IPS-18a (cell line): ENCODE measurements at regions not wholly inside any gene's neighbourhood (a gene's known extent, or its start where the extent isn't known, plus 50 kb on each side); places are given as distances from the start of the nearest gene placed in this dataset.
A peak's percentile ranks its signal among the peaks of the same experiment; 100 is the strongest.
"Not testable (repeated sequence)": the region's sequence is repeated elsewhere in the genome, so short reads cannot be mapped to it uniquely, and the experiment has no call there.

Source experiments
- H3K27ac ChIP-seq: one replicate; pipeline ENCODE4 v1.5.1; 2013; ENCODE audit warnings: low read length
- H3K27me3 ChIP-seq: one replicate; pipeline ENCODE4 v1.6.1; 2013; ENCODE audit warnings: mild to moderate bottlenecking, low read length; ENCODE audit not compliant: control insufficient read depth, insufficient read depth
- H3K36me3 ChIP-seq: one replicate; pipeline ENCODE4 v1.6.1; 2013; ENCODE audit warnings: low read depth, low read length; ENCODE audit not compliant: control insufficient read depth
- H3K4me1 ChIP-seq: one replicate; pipeline ENCODE4 v1.6.1; 2013; ENCODE audit warnings: low read depth, low read length; ENCODE audit not compliant: control insufficient read depth
- H3K4me3 ChIP-seq: one replicate; pipeline ENCODE4 v1.5.1; 2013; ENCODE audit warnings: low read length
- H3K9ac ChIP-seq: one replicate; pipeline ENCODE4 v1.6.1; 2013; ENCODE audit warnings: mild to moderate bottlenecking, low read length, moderate library complexity
- H3K9me3 ChIP-seq: one replicate; pipeline ENCODE4 v1.6.1; 2013; ENCODE audit warnings: low read depth, low read length; ENCODE audit not compliant: control insufficient read depth

DNA sequence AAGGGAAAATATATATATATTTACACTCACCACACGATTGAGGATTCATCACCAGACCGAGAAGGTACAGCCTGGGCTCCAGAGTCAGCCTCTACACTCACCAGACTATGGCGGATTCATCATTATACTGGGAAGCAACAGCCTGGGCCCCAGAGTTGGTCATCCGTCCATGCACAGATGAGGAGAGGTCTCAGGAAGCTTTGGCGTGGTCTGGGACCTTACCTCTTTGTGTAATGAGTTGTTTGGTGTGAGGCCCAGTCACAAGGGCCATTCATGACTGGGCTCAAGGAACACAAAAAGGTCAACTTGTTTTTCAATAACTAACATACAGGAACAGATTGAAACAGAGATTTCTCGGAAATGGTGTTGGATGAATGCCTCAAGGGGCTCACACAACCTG lies 926.1 kb downstream of the FAM133A start:
- Histone ChIP-seq H3K4me1 (no peaks in the 10 kb centered on the region), H3K9ac (no peak overlapping the region), H3K36me3 (no peaks in the 10 kb centered on the region), H3K4me3 (no peak overlapping the region), H3K27ac (no peak overlapping the region), H3K9me3 (no peaks in the 10 kb centered on the region), H3K27me3 (no peaks in the 10 kb centered on the region)

DNA sequence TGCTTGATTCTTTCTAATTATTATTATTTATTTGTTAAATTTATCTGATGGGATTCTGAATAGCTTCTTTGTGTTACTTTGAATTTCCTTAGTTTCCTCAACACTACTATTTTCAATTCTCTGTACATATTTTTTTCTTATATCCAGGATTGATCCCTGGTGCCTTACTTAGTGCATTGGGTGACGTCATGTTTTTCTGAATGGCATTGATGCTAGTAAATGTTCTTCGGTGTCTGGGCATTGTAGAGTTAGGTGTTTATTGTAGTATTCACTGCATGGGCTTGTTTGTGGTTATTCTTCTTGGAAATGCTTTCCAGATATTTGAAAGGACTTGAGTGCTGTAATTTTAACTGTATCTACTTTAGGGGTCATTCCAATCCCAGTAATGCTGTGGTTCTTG lies 938.1 kb downstream of the FAM133A start:
- no peaks in the 10 kb centered on the region for H3K4me1 ChIP-seq
- H3K4me3 ChIP-seq, result no peak overlapping the region
- H3K36me3 ChIP-seq, result no peaks in the 10 kb centered on the region
- no peaks in the 10 kb centered on the region for H3K27me3 ChIP-seq
- peaks cover 4% of the 10 kb centered on the region for H3K9me3 ChIP-seq
- no peak overlapping the region for H3K27ac ChIP-seq
- H3K9ac ChIP-seq, result no peak overlapping the region

DNA sequence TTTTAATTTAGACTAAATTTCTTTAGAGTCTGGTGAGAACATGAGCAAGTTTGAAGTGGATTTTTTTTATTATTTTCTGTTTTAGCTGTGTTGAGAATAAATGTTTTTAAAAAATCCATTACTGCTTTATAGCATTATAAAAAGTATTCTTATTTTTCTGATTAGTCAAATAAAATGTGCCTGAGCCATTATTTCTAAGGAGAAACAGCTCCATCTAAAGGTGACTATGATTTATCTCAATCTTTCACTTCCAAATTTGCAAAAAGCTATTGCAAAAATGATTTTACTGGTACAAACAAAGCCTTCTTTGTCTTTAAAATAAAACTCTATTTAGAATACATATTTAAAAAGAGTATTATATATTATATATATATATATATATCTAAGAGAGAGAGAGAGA lies 959.2 kb downstream of the FAM133A start:
- no peaks in the 10 kb centered on the region for H3K27me3 ChIP-seq
- no peak overlapping the region for H3K9ac ChIP-seq
- peaks cover 10% of the 10 kb centered on the region for H3K36me3 ChIP-seq
- peak overlapping the region; percentile 57 for H3K27ac ChIP-seq
- peaks cover 11% of the 10 kb centered on the region for H3K4me1 ChIP-seq
- H3K4me3 ChIP-seq, result no peak overlapping the region
- H3K9me3 ChIP-seq, result peaks cover 32% of the 10 kb centered on the region

DNA sequence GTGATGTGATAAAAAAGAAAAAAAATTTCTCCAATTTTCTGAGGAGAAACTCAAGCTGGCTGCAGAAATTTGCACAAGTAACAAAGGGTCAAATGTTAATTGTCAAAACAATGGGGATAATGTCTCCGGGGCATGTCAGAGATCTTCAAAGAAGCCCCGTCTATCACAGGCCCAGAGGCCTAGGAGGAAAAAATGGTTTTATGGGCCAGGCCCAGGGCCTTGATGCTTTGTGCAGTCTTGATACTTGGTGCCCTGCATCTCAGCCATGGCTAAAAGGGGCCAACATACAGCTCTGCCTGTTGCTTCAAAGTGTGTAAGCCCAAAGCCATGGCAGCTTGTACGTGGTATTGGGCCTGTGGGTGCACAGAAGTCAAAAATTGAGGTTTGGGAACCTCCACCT lies 961.0 kb downstream of the FAM133A start:
- no peaks in the 10 kb centered on the region for H3K27me3 ChIP-seq
- H3K9me3 ChIP-seq, result peaks cover 37% of the 10 kb centered on the region
- peaks cover 10% of the 10 kb centered on the region for H3K36me3 ChIP-seq
- no peak overlapping the region for H3K27ac ChIP-seq
- no peak overlapping the region for H3K9ac ChIP-seq
- peaks cover 11% of the 10 kb centered on the region for H3K4me1 ChIP-seq
- H3K4me3 ChIP-seq, result no peak overlapping the region

DNA sequence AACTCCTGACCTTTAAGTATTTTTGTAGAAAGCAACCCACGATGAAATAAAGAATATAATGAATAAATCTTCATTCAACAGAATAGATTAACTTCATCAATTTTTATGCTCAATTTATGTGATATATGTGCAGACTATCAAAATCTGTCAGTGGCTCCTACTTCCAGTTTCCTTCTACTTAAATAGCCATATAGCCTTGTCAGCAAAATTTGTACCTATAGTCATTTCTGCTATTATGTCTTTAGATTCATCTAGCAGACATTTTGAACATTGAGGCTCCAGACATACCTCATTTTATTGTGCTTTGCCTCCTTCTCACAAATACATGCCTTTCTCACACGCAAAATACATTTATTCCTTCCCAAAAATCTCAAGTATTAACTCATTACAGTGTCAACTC lies 971.7 kb downstream of the FAM133A start:
- Histone ChIP-seq H3K36me3 (no peaks in the 10 kb centered on the region), H3K27ac (no peak overlapping the region), H3K9me3 (no peaks in the 10 kb centered on the region), H3K27me3 (no peaks in the 10 kb centered on the region), H3K9ac (no peak overlapping the region), H3K4me3 (no peak overlapping the region), H3K4me1 (no peaks in the 10 kb centered on the region)

DNA sequence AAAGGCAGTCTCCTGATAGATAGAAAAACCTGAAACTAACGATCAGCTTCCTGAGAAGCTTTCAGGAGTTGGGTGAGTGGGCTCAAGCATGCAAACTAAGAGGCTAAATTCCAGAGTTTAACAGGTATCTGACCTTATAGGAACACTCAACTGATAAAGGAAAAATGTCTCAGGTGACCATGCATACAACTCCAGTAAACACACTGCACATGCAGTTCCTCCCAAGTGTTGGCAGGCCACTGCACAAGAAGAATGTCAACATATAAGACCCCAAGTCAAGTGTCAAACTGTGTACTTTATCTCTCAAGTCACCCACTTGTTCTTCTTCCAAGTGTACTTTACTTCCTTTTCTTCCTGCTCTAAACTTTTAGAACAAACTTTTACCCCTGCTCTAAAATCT lies 981.2 kb downstream of the FAM133A start:
- Histone ChIP-seq H3K27me3 (no peaks in the 10 kb centered on the region), H3K36me3 (no peaks in the 10 kb centered on the region), H3K4me3 (no peak overlapping the region), H3K4me1 (no peaks in the 10 kb centered on the region), H3K9me3 (peaks cover 15% of the 10 kb centered on the region), H3K27ac (no peak overlapping the region), H3K9ac (no peak overlapping the region)

- Histone ChIP-seq H3K9ac (no peak overlapping the region), H3K27me3 (no peaks in the 10 kb centered on the region), H3K36me3 (no peaks in the 10 kb centered on the region), H3K27ac (no peak overlapping the region), H3K9me3 (peaks cover 15% of the 10 kb centered on the region), H3K4me1 (no peaks in the 10 kb centered on the region), H3K4me3 (no peak overlapping the region)
These were observed 988.7 kb downstream of the FAM133A start for GRCh38 chrX:94662689-94663088.

DNA sequence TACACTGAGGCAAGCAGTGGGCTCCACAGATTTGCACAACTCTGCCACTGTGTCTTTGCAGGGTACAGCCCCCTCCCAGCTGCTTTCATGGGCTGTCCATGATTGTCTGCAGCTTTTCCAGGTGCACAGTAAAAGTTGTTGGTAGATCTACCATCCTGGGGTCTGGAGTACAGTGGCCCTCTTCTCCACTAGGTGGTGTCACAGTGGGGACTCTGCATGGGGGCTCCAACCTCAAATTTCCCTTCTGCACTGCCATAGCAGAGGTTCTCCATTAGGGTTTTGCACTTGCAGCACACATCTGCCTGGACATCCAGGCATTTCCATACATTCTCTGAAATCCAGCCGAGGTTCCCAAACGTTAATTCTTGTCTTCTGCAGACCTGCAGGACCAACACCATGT lies 1002.3 kb downstream of the FAM133A start:
- H3K4me1 ChIP-seq, result no peaks in the 10 kb centered on the region
- no peak overlapping the region for H3K27ac ChIP-seq
- H3K4me3 ChIP-seq, result no peak overlapping the region
- no peak overlapping the region for H3K9ac ChIP-seq
- H3K36me3 ChIP-seq, result no peaks in the 10 kb centered on the region
- H3K9me3 ChIP-seq, result no peaks in the 10 kb centered on the region
- no peaks in the 10 kb centered on the region for H3K27me3 ChIP-seq

GRCh38 chrX:94686071-94686470 lies 1012.1 kb downstream of the FAM133A start:
- H3K4me1 ChIP-seq, result peaks cover 21% of the 10 kb centered on the region
- no peaks in the 10 kb centered on the region for H3K27me3 ChIP-seq
- no peak overlapping the region for H3K4me3 ChIP-seq
- H3K36me3 ChIP-seq, result peaks cover 15% of the 10 kb centered on the region
- H3K27ac ChIP-seq, result no peak overlapping the region
- H3K9ac ChIP-seq, result peak overlapping the region; percentile 7
- H3K9me3 ChIP-seq, result peaks cover 18% of the 10 kb centered on the region

- Histone ChIP-seq H3K4me3 (no peak overlapping the region), H3K4me1 (peaks cover 45% of the 10 kb centered on the region), H3K36me3 (peaks cover 21% of the 10 kb centered on the region), H3K27ac (no peak overlapping the region), H3K9ac (no peak overlapping the region), H3K9me3 (peaks cover 9% of the 10 kb centered on the region), H3K27me3 (no peaks in the 10 kb centered on the region)
These were observed 1021.9 kb downstream of the FAM133A start for GRCh38 chrX:94695910-94696309.

DNA sequence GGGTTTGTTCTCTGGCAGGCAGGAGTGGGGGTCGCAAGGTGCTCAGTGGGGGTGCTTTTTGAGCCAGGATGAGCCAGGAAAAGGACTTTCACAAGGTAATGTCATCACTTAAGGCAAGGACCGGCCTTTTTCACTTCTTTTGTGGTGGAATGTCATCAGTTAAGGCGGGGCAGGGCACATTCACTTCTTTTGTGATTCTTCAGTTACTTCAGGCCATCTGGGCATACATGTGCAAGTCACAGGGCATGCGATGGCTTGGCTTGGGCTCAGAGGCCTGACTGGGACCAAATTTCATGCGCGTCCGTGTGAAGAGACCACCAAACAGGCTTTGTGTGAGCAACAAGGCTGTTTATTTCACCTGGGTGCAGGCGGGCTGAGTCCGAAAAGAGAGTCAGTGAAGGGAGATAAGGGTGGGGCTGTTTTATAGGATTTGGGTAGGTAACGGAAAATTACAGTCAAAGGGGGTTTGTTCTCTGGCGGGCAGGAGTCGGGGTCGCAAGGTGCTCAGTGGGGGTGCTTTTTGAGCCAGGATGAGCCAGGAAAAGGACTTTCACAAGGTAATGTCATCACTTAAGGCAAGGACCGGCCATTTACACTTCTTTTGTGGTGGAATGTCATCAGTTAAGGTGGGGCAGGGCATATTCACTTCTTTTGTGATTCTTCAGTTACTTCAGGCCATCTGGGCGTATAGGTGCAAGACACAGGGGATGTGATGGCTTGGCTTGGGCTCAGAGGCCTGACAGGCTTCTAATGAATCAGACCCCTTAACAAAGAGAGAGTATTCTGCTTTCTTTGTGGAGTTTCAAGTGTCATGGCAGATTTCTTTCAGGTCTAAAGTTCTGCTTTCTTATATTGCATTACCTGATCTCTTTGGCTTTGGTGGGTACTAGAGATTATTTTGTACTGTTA lies 1030.6 kb downstream of the FAM133A start:
- not testable (repeated sequence) for H3K9me3 ChIP-seq, H3K4me3 ChIP-seq, H3K4me1 ChIP-seq, H3K27ac ChIP-seq, H3K36me3 ChIP-seq, H3K27me3 ChIP-seq
- peak overlapping the region; percentile 17 for H3K9ac ChIP-seq

DNA sequence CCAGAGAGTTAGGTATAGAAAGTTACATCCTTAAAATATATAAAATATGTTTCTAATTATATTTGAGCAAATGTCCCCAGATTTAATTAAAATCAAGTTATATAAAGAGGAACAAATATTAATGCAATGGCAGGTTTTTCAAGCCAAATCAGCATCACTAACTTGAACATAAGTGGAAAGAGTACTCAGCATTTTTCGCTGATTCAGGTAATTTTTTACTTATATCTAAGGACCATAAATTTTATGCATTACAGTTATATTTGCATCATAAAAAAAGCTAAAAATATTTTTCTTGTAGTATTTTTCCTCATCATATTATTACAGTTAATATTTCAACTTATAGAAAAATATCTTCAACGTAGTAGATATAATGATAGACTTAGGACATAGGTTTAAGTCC lies 1047.4 kb downstream of the FAM133A start:
- H3K9ac ChIP-seq, result no peak overlapping the region
- H3K27me3 ChIP-seq, result no peaks in the 10 kb centered on the region
- no peaks in the 10 kb centered on the region for H3K9me3 ChIP-seq
- H3K4me3 ChIP-seq, result no peak overlapping the region
- no peak overlapping the region for H3K27ac ChIP-seq
- H3K36me3 ChIP-seq, result peaks cover 4% of the 10 kb centered on the region
- H3K4me1 ChIP-seq, result no peaks in the 10 kb centered on the region
